ENCODE measurements at regions not wholly inside any gene's neighbourhood (a gene's known extent, or its start where the extent isn't known, plus 50 kb on each side); places are given as distances from the start of the nearest gene placed in this dataset.
"Not testable (repeated sequence)": the region's sequence is repeated elsewhere in the genome, so short reads cannot be mapped to it uniquely, and the experiment has no call there.

DNA sequence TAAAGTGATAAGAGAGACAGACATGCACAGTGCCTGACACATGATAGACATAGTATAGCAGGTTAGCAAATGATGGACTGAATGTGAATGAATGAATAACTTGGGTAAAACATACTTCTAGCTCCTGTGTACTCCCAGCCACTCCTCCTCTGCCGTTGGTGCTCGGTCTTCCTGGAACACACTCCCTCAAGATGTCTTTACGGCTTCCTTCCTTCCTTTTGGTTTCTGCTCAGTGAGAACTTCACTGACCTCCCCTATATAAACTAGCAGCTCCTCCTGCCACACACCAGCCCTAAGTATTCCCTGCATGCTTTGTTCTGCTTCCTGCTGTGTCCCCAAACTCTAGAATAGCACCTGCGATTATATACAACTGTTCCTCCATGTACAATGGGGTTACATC is 50.2 kb downstream of the RAD54L2 start:
- no peak for DNase-seq (ENCODE audit: extremely low spot score)
- POLR2A ChIA-PET: no interaction called here
- CTCF ChIA-PET: no interaction called here
- no peak for TF ChIP-seq SUZ12 (IDR thresholded peaks at IDR 0.05)
- no peak for TF ChIP-seq LEF1 (IDR thresholded peaks at IDR 0.05; ENCODE audit: borderline replicate concordance)
- no peak for TF ChIP-seq ZNF384 (IDR thresholded peaks at IDR 0.05)
- no peak for TF ChIP-seq HDGF (IDR thresholded peaks at IDR 0.05; ENCODE audit: borderline replicate concordance)
- no peak for TF ChIP-seq TARDBP (IDR thresholded peaks at IDR 0.05)
- TF ChIP-seq BHLHE40 (IDR thresholded peaks at IDR 0.05; ENCODE audit: borderline replicate concordance): no peak
- TF ChIP-seq CTBP1 (IDR thresholded peaks at IDR 0.05; ENCODE audit: borderline replicate concordance): no peak
- no peak for TF ChIP-seq FOXA1 (IDR thresholded peaks at IDR 0.05)
- TF ChIP-seq FOXM1 (IDR thresholded peaks at IDR 0.05; ENCODE audit: borderline replicate concordance): no peak
- no peak for TF ChIP-seq FOXK2 (IDR thresholded peaks at IDR 0.05)
- TF ChIP-seq, protein P1, sequence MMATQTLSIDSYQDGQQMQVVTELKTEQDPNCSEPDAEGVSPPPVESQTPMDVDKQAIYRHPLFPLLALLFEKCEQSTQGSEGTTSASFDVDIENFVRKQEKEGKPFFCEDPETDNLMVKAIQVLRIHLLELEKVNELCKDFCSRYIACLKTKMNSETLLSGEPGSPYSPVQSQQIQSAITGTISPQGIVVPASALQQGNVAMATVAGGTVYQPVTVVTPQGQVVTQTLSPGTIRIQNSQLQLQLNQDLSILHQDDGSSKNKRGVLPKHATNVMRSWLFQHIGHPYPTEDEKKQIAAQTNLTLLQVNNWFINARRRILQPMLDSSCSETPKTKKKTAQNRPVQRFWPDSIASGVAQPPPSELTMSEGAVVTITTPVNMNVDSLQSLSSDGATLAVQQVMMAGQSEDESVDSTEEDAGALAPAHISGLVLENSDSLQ (IDR thresholded peaks at IDR 0.05): no peak
- TF ChIP-seq L3MBTL2 (conservative IDR thresholded peaks at IDR 0.05): no peak
- TF ChIP-seq SP1 (IDR thresholded peaks at IDR 0.05): no peak
- no peak for TF ChIP-seq NFRKB (IDR thresholded peaks at IDR 0.05)
- no peak for TF ChIP-seq ARNT (IDR thresholded peaks at IDR 0.05)
- no peak for TF ChIP-seq ELF4 (IDR thresholded peaks at IDR 0.05)

DNA sequence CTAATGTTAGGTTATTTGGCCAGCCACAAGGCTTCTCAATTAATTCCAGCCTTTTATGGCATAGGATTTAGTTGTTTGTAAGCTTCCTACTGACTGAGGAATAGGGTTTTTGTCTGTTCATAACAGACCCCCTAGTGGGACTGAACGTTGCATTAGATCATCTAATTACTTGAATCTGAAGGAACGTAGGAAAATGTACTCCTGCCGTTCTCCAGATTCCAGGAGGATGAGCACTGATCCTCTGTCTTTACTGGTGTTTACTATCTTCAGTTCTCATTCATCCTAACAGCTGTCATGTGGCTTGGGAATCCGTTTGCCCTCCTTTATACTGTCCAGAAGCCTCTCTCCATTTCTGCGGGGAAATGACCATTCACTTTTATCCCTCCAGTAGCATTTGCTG is 52.7 kb downstream of the RAD54L2 start:
- ChIA-PET POLR2A (no interaction called here), CTCF (no interaction called here)
- TF ChIP-seq HDGF (IDR thresholded peaks at IDR 0.05; ENCODE audit: borderline replicate concordance) (no peak), CTBP1 (IDR thresholded peaks at IDR 0.05; ENCODE audit: borderline replicate concordance) (no peak), FOXA1 (IDR thresholded peaks at IDR 0.05) (no peak), TARDBP (IDR thresholded peaks at IDR 0.05) (no peak), SUZ12 (IDR thresholded peaks at IDR 0.05) (no peak), NFRKB (IDR thresholded peaks at IDR 0.05) (no peak), ZNF384 (IDR thresholded peaks at IDR 0.05) (no peak), ELF4 (IDR thresholded peaks at IDR 0.05) (no peak), BHLHE40 (IDR thresholded peaks at IDR 0.05; ENCODE audit: borderline replicate concordance) (no peak), L3MBTL2 (conservative IDR thresholded peaks at IDR 0.05) (no peak)
- DNase-seq (ENCODE audit: extremely low spot score): no peak

DNA sequence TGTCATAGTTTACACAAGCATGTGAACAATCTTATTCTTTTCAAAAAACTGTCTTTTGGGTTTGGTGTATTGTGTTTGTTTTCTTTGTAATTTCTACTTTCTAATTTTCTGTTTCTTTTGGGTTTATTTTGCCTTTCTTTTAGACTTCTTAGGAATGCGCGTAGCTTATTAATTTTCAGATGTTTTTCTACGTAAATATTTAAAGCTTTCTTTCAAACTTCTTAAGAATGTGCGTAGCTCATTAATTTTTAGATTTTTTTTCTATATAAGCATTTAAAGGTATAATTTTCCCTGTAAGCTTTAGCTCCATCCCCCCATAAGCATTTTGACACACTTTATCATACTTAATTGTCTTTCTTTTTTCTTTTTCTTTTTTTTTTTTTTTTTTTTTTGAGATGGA is 55.2 kb downstream of the RAD54L2 start:
- TF ChIP-seq TARDBP (IDR thresholded peaks at IDR 0.05): no peak
- TF ChIP-seq SUZ12 (IDR thresholded peaks at IDR 0.05): no peak
- TF ChIP-seq FOXA1 (IDR thresholded peaks at IDR 0.05): no peak
- TF ChIP-seq NFRKB (IDR thresholded peaks at IDR 0.05): no peak
- no peak for TF ChIP-seq SP1 (IDR thresholded peaks at IDR 0.05)
- TF ChIP-seq LEF1 (IDR thresholded peaks at IDR 0.05; ENCODE audit: borderline replicate concordance): no peak
- no peak for TF ChIP-seq ELF4 (IDR thresholded peaks at IDR 0.05)
- TF ChIP-seq HDGF (IDR thresholded peaks at IDR 0.05; ENCODE audit: borderline replicate concordance): no peak
- TF ChIP-seq ARNT (IDR thresholded peaks at IDR 0.05): no peak
- no peak for TF ChIP-seq ZNF384 (IDR thresholded peaks at IDR 0.05)
- TF ChIP-seq CTBP1 (IDR thresholded peaks at IDR 0.05; ENCODE audit: borderline replicate concordance): no peak
- ChIA-PET POLR2A (no interaction called here), CTCF (no interaction called here)
- no peak for DNase-seq (ENCODE audit: extremely low spot score)

DNA sequence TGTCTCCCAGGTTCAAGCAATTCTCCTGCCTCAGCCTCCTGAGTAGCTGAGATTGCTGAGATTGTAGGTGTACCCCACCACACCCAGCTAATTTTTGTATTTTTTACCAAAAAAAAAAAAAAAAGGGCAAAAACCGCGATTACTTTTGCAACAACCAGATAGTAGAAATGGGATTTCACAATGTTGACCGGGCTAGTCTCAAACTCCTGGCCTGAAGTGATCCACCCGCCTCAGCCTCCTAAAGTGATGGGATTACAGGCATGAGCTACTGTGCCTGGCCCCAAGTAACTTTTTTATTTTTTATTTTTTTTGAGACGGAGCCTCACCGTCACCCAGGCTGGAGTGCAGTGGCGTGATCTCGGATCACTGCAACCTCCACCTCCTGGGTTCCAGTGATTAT is 61.1 kb downstream of the RAD54L2 start:
- POLR2A ChIA-PET, CTCF ChIA-PET: not testable (repeated sequence)

DNA sequence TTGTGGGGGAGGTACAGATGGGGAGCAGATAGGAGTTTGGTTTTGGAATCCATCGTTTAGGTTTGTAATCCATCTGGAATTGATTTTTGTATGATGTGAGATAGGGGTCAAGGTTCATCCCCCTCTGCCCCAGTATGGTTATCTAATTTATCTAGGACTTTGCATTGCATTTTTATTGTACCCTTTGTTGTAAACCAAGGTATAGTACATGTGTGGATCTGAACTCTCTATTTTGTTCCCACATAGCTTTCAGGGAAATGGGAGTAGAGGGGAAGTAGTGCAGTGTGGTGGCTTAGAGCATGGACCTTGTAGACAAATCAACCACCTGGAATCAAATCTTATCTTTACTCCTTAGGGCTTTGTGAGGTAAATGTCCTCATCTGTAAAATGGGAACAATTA is 65.7 kb downstream of the RAD54L2 start:
- no peak for TF ChIP-seq TARDBP (IDR thresholded peaks at IDR 0.05)
- TF ChIP-seq SUZ12 (IDR thresholded peaks at IDR 0.05): no peak
- TF ChIP-seq BHLHE40 (IDR thresholded peaks at IDR 0.05; ENCODE audit: borderline replicate concordance): no peak
- no peak for TF ChIP-seq FOXM1 (IDR thresholded peaks at IDR 0.05; ENCODE audit: borderline replicate concordance)
- TF ChIP-seq, protein P1 (IDR thresholded peaks at IDR 0.05): no peak
- no peak for TF ChIP-seq ARNT (IDR thresholded peaks at IDR 0.05)
- TF ChIP-seq SP1 (IDR thresholded peaks at IDR 0.05): no peak
- no peak for TF ChIP-seq NFRKB (IDR thresholded peaks at IDR 0.05)
- no peak for TF ChIP-seq L3MBTL2 (conservative IDR thresholded peaks at IDR 0.05)
- TF ChIP-seq FOXA1 (IDR thresholded peaks at IDR 0.05): no peak
- TF ChIP-seq HDGF (IDR thresholded peaks at IDR 0.05; ENCODE audit: borderline replicate concordance): no peak
- no peak for TF ChIP-seq CTBP1 (IDR thresholded peaks at IDR 0.05; ENCODE audit: borderline replicate concordance)
- TF ChIP-seq LEF1 (IDR thresholded peaks at IDR 0.05; ENCODE audit: borderline replicate concordance): no peak
- TF ChIP-seq ELF4 (IDR thresholded peaks at IDR 0.05): no peak
- no peak for TF ChIP-seq FOXK2 (IDR thresholded peaks at IDR 0.05)
- TF ChIP-seq ZNF384 (IDR thresholded peaks at IDR 0.05): no peak
- ChIA-PET POLR2A (no interaction called here), CTCF (no interaction called here)
- no peak for DNase-seq (ENCODE audit: extremely low spot score)

More for the DNA sequence above, 61.1 kb downstream of the RAD54L2 start:
- DNase-seq (ENCODE audit: extremely low spot score): not testable (repeated sequence)

DNA sequence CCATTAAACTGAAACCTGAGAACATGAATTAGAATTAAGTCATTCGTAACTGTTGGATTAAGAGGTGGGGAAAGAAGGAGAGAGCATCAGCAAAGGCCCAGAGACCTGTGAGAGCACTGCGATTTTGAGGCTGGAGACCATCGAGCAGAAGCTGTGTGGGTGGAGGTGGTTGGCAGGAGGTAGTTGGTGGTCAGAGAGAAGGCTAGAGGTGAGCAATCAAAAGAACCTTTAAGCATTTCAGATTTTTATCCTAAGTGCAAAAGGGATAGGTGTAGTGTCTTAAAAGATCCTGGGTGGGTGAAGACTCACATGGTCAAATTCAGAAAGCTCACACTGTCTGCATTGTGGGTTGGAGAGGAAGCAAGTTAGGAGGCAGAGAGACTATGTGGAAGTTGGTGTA is 65.1 kb upstream of the TEX264 start:
- ChIA-PET CTCF (no interaction called here), POLR2A (no interaction called here)
- no peak for TF ChIP-seq FOXA1 (IDR thresholded peaks at IDR 0.05)
- TF ChIP-seq ELF4 (IDR thresholded peaks at IDR 0.05): no peak
- TF ChIP-seq, protein P1 (IDR thresholded peaks at IDR 0.05): no peak
- no peak for TF ChIP-seq ZNF384 (IDR thresholded peaks at IDR 0.05)
- no peak for DNase-seq (ENCODE audit: extremely low spot score)

DNA sequence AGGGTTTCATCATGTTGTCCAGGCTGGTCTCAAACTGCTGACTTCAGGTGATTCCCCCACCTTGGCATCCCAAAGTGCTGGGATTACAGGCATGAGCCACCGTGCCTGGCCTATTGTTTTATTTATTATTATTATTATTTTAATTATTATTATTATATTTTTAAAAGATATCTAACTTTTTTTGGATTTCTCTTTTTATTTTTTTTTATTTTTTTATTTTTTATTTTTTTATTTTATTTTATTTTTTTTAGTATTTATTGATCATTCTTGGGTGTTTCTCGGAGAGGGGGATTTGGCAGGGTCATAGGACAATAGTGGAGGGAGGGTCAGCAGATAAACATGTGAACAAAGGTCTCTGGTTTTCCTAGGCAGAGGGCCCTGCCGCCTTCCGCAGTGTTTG is 64.2 kb upstream of the TEX264 start:
- DNase-seq (ENCODE audit: extremely low spot score); POLR2A ChIA-PET; CTCF ChIA-PET: not testable (repeated sequence)

DNA sequence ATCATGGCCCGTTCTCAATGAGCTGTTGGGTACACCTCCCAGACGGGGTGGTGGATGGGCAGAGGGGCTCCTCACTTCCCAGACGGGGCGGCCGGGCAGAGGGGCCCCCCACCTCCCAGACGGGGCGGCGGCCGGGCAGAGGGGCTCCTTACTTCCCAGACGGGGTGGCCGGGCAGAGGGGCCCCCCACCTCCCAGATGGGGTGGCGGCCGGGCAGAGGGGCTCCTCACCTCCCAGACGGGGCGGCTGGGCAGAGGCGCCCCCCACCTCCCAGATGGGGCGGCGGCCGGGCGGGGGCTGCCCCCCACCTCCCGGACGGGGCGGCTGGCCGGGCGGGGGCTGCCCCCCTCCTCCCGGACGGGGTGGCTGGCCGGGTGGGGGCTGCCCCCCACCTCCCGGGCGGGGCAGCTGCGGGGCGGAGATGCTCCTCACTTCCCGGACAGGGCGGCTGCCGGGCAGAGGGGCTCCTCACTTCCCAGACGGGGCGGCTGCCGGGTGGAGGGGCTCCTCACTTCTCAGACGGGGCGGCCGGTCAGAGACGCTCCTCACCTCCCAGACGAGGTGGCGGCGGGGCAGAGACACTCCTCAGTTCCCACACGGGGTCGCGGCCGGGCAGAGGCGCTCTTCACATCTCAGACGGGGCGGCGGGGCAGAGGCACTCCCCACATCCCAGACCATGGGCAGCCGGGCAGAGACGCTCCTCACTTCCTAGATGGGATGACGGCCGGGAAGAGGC is 63.3 kb upstream of the TEX264 start:
- DNase-seq (ENCODE audit: extremely low spot score); CTCF ChIA-PET; POLR2A ChIA-PET: not testable (repeated sequence)
